ENCODE measurements at regions not wholly inside any gene's neighbourhood (a gene's known extent, or its start where the extent isn't known, plus 50 kb on each side); places are given as distances from the start of the nearest gene placed in this dataset.

GRCh38 chr9:106529616-106530015, 333.4 kb upstream of the ZNF462 start:
- no peak for DNase-seq (ENCODE audit: low spot score)

GRCh38 chr9:106531491-106531890, 331.5 kb upstream of the ZNF462 start:
- no peak for DNase-seq (ENCODE audit: low spot score)

- no peak for DNase-seq (ENCODE audit: low spot score)
Measured at GRCh38 chr9:106532306-106533015, 330.5 kb upstream of the ZNF462 start.

GRCh38 chr9:106534800-106535199, 328.2 kb upstream of the ZNF462 start:
- DNase-seq (ENCODE audit: low spot score), result no peak

- DNase-seq (ENCODE audit: low spot score), result no peak
Measured at GRCh38 chr9:106535439-106535838, 327.5 kb upstream of the ZNF462 start.

DNA sequence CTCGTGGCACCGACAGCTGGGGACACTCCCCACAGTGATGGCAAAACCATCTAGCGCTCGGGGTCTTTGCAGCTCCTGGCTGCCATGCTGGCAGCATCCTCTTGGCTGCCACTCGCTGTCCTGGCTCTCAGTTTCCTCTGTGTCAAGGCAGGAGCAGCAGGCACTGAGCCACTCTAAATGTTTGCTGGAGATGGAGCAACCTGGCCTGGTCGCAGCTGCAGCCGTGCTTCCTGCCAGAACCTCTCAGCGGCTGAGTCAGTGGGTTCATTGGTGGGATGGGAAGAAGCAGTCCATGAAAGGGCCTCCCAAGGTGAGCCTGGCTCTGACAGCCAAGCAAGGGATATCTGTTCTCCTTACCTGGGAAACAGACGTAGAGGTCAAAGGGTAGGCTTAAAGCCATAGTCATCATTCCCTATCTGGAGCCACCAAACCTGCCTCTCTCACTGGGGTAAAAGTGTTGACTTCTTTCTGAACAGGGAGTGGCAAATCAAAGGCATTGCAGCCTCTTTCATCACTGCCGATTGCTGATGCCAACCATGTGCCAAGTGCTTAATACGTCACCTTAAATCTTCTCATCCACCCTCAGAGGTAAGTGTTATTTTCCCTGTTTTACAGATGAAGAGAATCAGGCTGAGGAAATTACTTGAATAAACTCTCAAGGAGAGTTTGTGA, 304.8 kb upstream of the ZNF462 start:
- DNase-seq (ENCODE audit: low spot score), result no peak

DNA sequence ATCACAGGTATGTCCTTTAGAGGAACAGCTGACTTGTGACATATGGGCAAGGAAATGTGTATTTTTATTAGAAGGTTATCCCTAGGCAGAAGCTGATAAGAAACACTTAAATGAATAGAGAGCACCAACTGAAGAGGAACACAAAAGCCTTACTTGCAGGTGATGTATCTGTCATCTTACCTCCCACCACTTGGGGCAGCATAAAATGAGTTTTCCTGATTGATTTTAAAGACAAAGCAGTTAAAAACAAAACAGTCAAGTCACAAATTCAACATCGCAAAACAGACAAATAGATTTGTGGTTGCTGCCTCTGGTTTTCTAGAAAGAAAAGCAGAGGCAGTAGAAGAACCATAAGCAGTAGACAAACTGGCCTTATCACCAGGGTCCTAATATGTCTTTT, 302.4 kb upstream of the ZNF462 start:
- DNase-seq (ENCODE audit: low spot score), result no peak

DNA sequence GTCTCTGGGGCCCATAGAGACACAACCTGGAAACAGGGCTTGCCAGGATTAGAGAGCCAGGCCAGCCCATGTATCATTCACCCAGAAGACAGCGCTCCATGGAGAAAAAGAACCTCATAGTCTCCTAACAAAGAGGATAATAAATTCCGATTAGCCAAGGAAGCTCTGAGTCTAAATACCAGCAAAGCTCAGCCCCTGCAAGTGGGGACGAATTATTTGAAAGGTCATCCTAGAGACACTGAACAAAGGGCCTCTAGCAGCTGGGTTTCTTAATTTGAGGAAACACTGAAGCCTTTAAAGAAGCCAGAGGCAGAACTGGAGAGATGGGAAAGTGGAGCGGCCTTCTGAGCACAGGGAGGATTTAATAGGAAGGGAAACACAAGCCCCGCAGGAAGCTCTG, 287.1 kb upstream of the ZNF462 start:
- DNase-seq (ENCODE audit: low spot score), result no peak

DNA sequence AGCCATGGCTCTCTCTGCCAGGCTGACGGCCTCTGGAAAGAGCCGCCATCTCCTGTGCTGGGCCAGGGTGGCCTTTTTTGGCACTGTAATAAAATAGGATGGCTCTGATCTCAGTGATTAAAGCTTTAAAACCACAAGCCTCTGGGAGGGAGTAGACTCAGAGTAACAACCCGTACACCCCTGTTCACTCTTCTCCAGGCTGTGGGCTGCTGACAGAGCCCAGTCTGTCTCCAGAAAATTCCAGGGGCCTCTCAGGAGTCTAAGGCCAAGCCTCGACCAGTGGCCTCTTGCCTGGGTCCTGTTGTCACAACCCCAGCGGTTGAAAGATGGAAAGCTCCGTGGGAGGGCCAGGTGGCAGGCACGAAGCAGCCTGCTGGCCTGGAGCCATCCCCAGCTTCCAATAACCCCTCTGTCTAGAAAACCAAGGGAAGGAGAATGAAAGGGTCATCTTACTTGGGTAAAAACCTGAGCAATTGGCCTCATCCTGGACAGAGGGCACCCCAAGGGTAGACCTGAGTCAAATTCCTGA, 286.7 kb upstream of the ZNF462 start:
- DNase-seq (ENCODE audit: low spot score), result no peak

DNA sequence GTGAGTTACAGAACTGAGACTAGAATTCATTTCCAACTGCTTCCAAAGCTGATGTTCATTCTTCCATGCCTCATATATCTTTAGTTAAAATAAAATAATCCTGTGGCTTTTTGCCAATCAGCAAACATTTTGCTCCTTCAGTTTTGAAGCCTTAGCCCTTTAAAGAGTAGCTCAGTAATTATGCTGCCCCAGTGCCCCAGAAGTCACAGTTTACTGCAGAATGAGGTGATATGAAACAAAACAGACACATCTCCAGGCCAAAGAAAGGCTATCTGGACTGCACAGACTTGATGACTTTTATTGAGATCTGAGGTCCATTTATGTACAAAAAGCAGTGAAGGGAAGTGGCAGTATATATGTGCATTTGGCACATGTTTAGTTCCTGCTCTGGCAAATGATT, 285.8 kb upstream of the ZNF462 start:
- DNase-seq (ENCODE audit: low spot score), result no peak

GRCh38 chr9:106580546-106580945, 282.4 kb upstream of the ZNF462 start:
- DNase-seq (ENCODE audit: low spot score), result no peak

- DNase-seq (ENCODE audit: low spot score), result no peak
Measured at GRCh38 chr9:106581973-106582372, 281.0 kb upstream of the ZNF462 start.

GRCh38 chr9:106583751-106584150, 279.2 kb upstream of the ZNF462 start:
- no peak for DNase-seq (ENCODE audit: low spot score)

- no peak for DNase-seq (ENCODE audit: low spot score)
Measured at GRCh38 chr9:106587042-106587441, 275.9 kb upstream of the ZNF462 start.

DNA sequence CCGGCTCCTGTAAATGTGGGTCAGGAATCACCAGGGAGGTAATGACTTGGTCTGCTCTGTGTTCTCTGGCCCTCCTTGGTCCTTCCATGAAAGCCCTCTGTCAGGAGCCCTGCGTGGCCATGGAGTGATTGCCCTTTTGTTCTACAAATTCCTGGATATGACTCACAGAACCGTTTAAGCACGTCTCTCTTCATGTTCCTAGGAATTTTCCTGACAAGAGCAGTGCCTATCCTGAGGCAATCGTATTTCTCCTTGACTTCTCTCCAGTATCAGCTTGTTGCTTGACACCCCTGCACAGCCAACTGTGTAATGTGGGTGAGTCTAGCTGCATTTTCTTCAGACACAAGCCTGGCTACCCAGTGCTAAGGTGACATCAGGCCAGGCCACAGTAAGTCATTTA, 274.3 kb upstream of the ZNF462 start:
- no peak for DNase-seq (ENCODE audit: low spot score)

- no peak for DNase-seq (ENCODE audit: low spot score)
Measured at GRCh38 chr9:106590759-106591505, 272.0 kb upstream of the ZNF462 start.

DNA sequence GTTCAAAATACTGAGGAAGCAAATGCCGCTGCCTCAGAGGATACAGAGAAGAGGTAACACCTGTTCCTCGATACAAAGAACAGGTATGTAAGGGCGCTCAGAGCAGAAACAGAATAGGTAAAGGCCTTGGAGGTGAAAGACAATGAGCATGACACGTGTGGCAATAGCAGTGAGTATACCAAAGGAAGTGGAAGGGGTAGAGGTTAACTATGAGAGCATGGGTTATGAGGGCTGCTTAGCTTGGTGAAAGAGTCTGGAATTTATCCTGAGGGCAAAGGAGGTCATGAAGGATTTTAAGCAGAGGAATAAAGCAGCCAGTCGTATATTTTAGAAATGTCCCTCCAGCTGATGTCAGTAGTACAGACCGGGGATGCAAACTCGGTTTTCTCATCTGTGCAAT, 269.8 kb upstream of the ZNF462 start:
- DNase-seq (ENCODE audit: low spot score), result no peak

DNA sequence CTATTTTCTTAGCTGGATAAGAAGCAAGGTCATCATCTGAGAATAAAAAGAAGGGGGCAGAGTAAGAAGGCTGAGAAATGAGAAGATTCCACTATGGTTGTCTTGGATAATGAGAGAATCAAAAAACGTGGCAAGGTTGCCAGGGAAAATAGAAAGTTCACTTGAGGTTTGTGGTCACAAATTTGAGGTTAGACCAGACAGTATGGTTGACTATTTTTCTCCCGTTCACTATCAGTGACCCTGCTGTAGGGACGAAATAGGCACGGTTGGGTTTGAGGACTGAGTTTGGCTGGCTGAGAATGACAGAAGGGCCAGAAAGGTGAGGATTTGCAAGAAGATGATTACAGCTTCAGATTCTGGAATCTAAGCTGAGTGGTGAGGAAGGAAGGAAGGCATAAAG, 266.0 kb upstream of the ZNF462 start:
- DNase-seq (ENCODE audit: low spot score), result no peak

GRCh38 chr9:106600955-106601560, 261.9 kb upstream of the ZNF462 start:
- DNase-seq (ENCODE audit: low spot score), result no peak

GRCh38 chr9:106602344-106602743, 260.6 kb upstream of the ZNF462 start:
- DNase-seq (ENCODE audit: low spot score), result no peak

DNA sequence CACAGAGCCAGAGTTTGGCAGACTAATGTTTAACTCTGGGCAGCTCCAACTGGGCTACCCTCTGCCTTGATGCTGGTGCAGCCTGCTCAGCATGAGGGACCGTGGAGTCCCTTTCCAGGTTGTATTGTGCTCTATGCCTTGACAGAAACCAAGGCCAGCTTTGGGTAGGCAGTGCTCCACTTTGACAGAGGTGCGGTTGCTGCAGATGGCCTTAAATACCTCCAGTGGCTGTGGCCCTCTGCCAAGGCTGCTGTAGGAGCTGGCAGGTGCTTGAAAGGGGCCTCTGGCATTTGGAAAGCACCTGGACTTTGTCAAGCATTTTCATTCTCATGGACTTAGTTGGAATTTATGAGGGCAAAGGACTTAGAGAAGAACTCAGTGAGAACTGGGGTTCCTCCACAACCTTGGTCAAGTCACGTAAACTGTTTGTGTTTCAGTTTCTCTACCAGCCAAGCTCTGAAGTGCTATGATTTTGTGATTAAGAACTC, 249.7 kb upstream of the ZNF462 start:
- DNase-seq (ENCODE audit: low spot score), result no peak

DNA sequence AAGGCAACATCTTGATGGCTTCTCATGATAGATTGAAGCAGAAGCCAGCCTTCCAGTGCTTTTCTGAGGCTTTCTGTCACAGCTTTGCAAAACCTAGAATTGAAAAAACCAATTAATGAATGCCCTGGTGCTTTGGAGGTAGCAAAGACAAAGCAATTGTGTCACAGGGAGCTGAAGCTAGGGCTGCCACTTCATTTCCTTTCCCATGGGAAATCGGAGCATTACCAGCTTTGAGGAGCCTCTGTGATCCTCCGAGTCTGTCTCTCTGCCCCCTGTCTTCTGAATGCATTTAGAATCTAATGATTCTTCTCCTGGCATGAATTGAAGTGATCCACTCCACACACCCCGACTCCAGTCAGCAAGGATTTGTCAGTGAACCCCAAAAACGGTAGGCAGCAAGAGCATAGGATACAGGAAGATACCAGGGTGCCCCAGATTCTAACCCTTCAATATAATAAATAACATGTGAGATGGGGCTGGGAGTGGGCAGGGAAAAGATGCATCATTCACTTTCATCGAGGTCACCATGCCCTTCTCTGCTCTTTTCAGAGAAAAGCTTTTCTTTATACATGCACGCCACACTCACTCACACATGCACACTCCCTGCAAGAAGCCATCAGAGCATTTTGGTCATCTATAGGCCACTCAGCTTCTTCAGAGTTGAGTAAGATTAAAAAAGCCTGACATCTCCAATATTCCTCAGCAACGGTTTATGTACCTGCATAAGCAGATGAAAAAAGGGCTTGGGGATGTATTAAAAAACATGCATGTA, 247.7 kb upstream of the ZNF462 start:
- no peak for DNase-seq (ENCODE audit: low spot score)

Data from CD4-positive, alpha-beta T cell treated with Interleukin-15 for 4 hours (primary cell).